NCI-H69 (cell line): ENCODE measurements at regions not wholly inside any gene's neighbourhood (a gene's known extent, or its start where the extent isn't known, plus 50 kb on each side); places are given as distances from the start of the nearest gene placed in this dataset.

ENCODE experiments used
- DNase-seq: peaks from one replicate; lab custom pipeline; 2025; lab: John Stamatoyannopoulos, UW

- peak; percentile 23 for DNase-seq
Observed at GRCh38 chr12:5227708-5228373, 184.2 kb downstream of the KCNA5 start.

- no peak for DNase-seq
Observed at GRCh38 chr12:5230156-5230555, 186.5 kb downstream of the KCNA5 start.

- DNase-seq, result no peak
Observed at GRCh38 chr12:5230861-5231260, 187.2 kb downstream of the KCNA5 start.

GRCh38 chr12:5232291-5232690 is 188.6 kb downstream of the KCNA5 start:
- peak; percentile 90 for DNase-seq

- DNase-seq, result peak; percentile 94
Observed at GRCh38 chr12:5232826-5233500, 189.3 kb downstream of the KCNA5 start.

GRCh38 chr12:5236022-5236640 is 192.5 kb downstream of the KCNA5 start:
- DNase-seq, result no peak

GRCh38 chr12:5242440-5242839 is 189.5 kb upstream of the NTF3 start:
- no peak for DNase-seq

- peak; percentile 24 for DNase-seq
Observed at GRCh38 chr12:5243014-5243413, 188.9 kb upstream of the NTF3 start.

- DNase-seq, result peak; percentile 83
Observed at GRCh38 chr12:5244513-5244972, 187.4 kb upstream of the NTF3 start.

GRCh38 chr12:5246196-5246595 is 185.7 kb upstream of the NTF3 start:
- DNase-seq, result no peak

- DNase-seq, result no peak
Observed at GRCh38 chr12:5247144-5247543, 184.8 kb upstream of the NTF3 start.

- DNase-seq, result no peak
Observed at GRCh38 chr12:5248230-5248629, 183.7 kb upstream of the NTF3 start.

GRCh38 chr12:5248999-5249526 is 182.8 kb upstream of the NTF3 start:
- no peak for DNase-seq

- DNase-seq, result no peak
Observed at GRCh38 chr12:5251092-5251491, 180.8 kb upstream of the NTF3 start.

GRCh38 chr12:5251786-5252185 is 180.1 kb upstream of the NTF3 start:
- DNase-seq, result no peak

GRCh38 chr12:5254703-5255102 is 177.2 kb upstream of the NTF3 start:
- DNase-seq, result peak; percentile 19

- peak; percentile 94 for DNase-seq
Observed at GRCh38 chr12:5257763-5258495, 174.0 kb upstream of the NTF3 start.

GRCh38 chr12:5258498-5258897 is 173.4 kb upstream of the NTF3 start:
- DNase-seq, result peak; percentile 53

- DNase-seq, result no peak
Observed at GRCh38 chr12:5258926-5259325, 173.0 kb upstream of the NTF3 start.

GRCh38 chr12:5259523-5259922 is 172.4 kb upstream of the NTF3 start:
- DNase-seq, result peak; percentile 33

- DNase-seq, result peak; percentile 44
Observed at GRCh38 chr12:5260086-5260485, 171.8 kb upstream of the NTF3 start.

- no peak for DNase-seq
Observed at GRCh38 chr12:5260591-5261086, 171.3 kb upstream of the NTF3 start.
